BE2C (cell line): ENCODE measurements at regions not wholly inside any gene's neighbourhood (a gene's known extent, or its start where the extent isn't known, plus 50 kb on each side); places are given as distances from the start of the nearest gene placed in this dataset.

ENCODE experiments used
- DNase-seq: peaks from one replicate; pipeline ENCODE4 v3.0.0-alpha.2; 2020
- H3K27me3 ChIP-seq: fragments of 250-450 bp; sonication (Bioruptor Pico); 2 replicates; pipeline ENCODE4 v1.5.1; 2020; ENCODE audit warnings: mild to moderate bottlenecking
- H3K36me3 ChIP-seq: fragments of 250-450 bp; sonication (Bioruptor Pico); 2 replicates; pipeline ENCODE4 v1.5.1; 2020; ENCODE audit warnings: mild to moderate bottlenecking
- H3K4me1 ChIP-seq: fragments of 250-450 bp; sonication (Bioruptor Pico); 2 replicates; pipeline ENCODE4 v1.5.1; 2020
- H3K4me3 ChIP-seq: 2 replicates; pipeline ENCODE4 v1.5.1; 2011; ENCODE audit warnings: low read depth, low read length
- H3K9me3 ChIP-seq: fragments of 250-450 bp; sonication (Bioruptor Pico); 2 replicates; pipeline ENCODE4 v1.5.1; 2020
- TF ChIP-seq, protein P1 (sequence below): IDR thresholded peaks from 2 replicates; pipeline ENCODE4 v1.5.1; 2012; ENCODE audit warnings: mild to moderate bottlenecking, low read depth, low read length

- H3K9me3 ChIP-seq: no peaks in the 10 kb centered on the region
- no peaks in the 10 kb centered on the region for H3K36me3 ChIP-seq
- TF ChIP-seq, protein P1, sequence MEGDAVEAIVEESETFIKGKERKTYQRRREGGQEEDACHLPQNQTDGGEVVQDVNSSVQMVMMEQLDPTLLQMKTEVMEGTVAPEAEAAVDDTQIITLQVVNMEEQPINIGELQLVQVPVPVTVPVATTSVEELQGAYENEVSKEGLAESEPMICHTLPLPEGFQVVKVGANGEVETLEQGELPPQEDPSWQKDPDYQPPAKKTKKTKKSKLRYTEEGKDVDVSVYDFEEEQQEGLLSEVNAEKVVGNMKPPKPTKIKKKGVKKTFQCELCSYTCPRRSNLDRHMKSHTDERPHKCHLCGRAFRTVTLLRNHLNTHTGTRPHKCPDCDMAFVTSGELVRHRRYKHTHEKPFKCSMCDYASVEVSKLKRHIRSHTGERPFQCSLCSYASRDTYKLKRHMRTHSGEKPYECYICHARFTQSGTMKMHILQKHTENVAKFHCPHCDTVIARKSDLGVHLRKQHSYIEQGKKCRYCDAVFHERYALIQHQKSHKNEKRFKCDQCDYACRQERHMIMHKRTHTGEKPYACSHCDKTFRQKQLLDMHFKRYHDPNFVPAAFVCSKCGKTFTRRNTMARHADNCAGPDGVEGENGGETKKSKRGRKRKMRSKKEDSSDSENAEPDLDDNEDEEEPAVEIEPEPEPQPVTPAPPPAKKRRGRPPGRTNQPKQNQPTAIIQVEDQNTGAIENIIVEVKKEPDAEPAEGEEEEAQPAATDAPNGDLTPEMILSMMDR: no peak
Observed at GRCh38 chr12:67804168-67804567, 155.6 kb downstream of the DYRK2 start.

DNA sequence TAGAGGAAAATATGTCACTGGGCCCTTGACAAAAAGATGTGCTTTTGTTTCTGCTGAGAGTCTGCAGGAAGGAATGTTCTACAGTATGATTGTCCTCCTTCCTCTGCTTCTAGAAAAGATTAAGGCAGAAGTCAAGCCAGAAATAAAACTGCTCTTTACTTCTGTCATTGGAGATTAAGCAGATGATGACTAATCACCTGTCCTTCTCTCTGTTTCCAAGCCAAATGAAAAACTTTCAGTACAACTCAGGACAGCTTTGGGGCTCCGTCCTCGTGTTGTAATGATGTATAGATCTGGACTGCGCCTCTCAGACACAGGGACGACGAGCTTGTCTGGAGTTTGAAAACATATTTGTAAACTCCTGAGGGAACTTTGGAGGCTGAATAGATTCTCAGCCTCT is 159.3 kb downstream of the DYRK2 start:
- Histone ChIP-seq H3K9me3 (no peaks in the 10 kb centered on the region), H3K4me3 (no peak overlapping the region), H3K36me3 (no peaks in the 10 kb centered on the region), H3K27me3 (no peaks in the 10 kb centered on the region), H3K4me1 (no peaks in the 10 kb centered on the region)
- no peak for DNase-seq
- TF ChIP-seq, protein P1: no peak

More at GRCh38 chr12:67804168-67804567, 155.6 kb downstream of the DYRK2 start:
- no peaks in the 10 kb centered on the region for H3K4me1 ChIP-seq
- no peak for DNase-seq
- H3K27me3 ChIP-seq: no peaks in the 10 kb centered on the region
- no peak overlapping the region for H3K4me3 ChIP-seq

DNA sequence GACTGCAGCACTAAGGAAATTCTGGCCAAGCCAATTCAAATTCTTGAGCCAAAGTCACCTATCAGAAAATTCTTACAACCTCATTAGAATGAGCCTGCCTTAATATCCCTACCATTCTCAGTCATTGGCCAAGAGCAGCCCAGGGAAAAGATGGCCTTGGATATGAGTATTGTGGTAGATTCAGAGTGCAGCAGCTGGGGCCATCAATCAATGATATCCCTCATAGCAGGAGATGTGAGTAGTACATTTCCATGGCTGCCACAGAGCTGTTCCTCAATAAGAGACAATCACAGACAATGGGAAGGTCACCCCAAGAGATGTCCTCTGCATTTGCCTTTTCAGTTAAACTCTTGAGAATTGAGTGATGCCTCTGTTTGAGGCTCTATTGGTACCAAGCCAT is 161.6 kb downstream of the DYRK2 start:
- no peaks in the 10 kb centered on the region for H3K36me3 ChIP-seq
- H3K27me3 ChIP-seq: no peaks in the 10 kb centered on the region
- H3K4me1 ChIP-seq: no peaks in the 10 kb centered on the region
- no peak overlapping the region for H3K4me3 ChIP-seq
- no peaks in the 10 kb centered on the region for H3K9me3 ChIP-seq
- TF ChIP-seq, protein P1: no peak
- no peak for DNase-seq

GRCh38 chr12:67811437-67812361 is 163.2 kb downstream of the DYRK2 start:
- H3K36me3 ChIP-seq: no peaks in the 10 kb centered on the region
- TF ChIP-seq, protein P1: no peak
- no peaks in the 10 kb centered on the region for H3K4me1 ChIP-seq
- H3K27me3 ChIP-seq: no peaks in the 10 kb centered on the region
- no peaks in the 10 kb centered on the region for H3K9me3 ChIP-seq
- no peak overlapping the region for H3K4me3 ChIP-seq
- DNase-seq: no peak

DNA sequence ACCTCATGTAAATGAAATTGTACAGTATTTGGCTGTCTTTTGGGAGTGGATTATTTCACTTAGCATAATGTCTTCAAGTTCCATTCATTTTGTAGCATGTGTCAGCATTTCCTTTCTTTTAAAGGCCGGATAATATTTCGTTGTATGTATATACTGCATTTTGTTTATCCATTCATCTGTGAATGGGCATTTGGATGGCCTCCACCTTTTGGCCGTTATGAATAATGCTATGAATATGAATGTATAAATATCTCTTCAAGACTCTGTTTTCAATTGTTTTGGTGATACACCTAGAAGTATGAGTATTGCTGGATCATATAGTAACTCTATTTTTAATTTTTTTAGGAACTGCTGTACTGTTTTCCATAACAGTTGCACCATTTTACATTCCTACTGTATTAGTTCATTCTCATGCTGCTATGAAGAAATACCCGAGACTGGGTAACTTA is 164.9 kb downstream of the DYRK2 start:
- no peaks in the 10 kb centered on the region for H3K27me3 ChIP-seq
- TF ChIP-seq, protein P1: no peak
- DNase-seq: no peak

DNA sequence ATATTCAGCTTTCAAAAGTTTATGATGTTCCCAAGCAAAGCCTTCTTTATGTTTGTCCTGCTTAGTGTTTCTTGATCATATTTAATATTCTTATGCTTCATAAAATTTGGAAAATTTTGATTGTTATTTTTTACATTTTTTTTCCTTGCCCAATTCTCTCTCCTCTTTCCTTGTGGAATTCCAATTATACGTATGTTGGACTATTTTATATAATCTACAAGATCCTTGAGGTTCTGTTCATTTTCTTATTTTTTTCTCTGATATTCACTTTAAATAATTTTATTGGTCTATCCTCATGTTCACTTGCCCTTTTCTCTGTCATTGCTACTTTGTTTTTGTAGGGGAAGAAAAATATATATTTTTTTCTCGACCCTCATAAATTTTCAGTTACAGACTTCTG is 167.7 kb downstream of the DYRK2 start:
- Histone ChIP-seq H3K36me3 (no peaks in the 10 kb centered on the region), H3K9me3 (no peaks in the 10 kb centered on the region), H3K4me1 (no peaks in the 10 kb centered on the region), H3K27me3 (no peaks in the 10 kb centered on the region), H3K4me3 (no peak overlapping the region)
- no peak for DNase-seq
- TF ChIP-seq, protein P1: no peak

More for the DNA sequence above, 164.9 kb downstream of the DYRK2 start:
- Histone ChIP-seq H3K4me3 (no peak overlapping the region), H3K36me3 (no peaks in the 10 kb centered on the region), H3K9me3 (no peaks in the 10 kb centered on the region), H3K4me1 (no peaks in the 10 kb centered on the region)
